NCI-H1092 treated with DMSO at 0.1 percent for 48 hours (cell line): ENCODE measurements at regions not wholly inside any gene's neighbourhood (a gene's known extent, or its start where the extent isn't known, plus 50 kb on each side); places are given as distances from the start of the nearest gene placed in this dataset.
"Not testable (repeated sequence)": the region's sequence is repeated elsewhere in the genome, so short reads cannot be mapped to it uniquely, and the experiment has no call there.

Experiments used
- DNase-seq: peaks from one replicate; lab custom pipeline; 2025; lab: John Stamatoyannopoulos, UW

GRCh38 chr13:107819071-107819470 is 396.3 kb downstream of the LIG4 start:
- DNase-seq, result no peak

- no peak for DNase-seq
Measured at GRCh38 chr13:107817647-107818287, 397.6 kb downstream of the LIG4 start.

- no peak for DNase-seq
Measured at GRCh38 chr13:107812014-107812412, 403.3 kb downstream of the LIG4 start.

GRCh38 chr13:107811233-107812013 is 403.9 kb downstream of the LIG4 start:
- no peak for DNase-seq

GRCh38 chr13:107809125-107809524 is 406.2 kb downstream of the LIG4 start:
- DNase-seq, result no peak

GRCh38 chr13:107808389-107808788 is 406.9 kb downstream of the LIG4 start:
- no peak for DNase-seq

GRCh38 chr13:107807306-107808073 is 407.8 kb downstream of the LIG4 start:
- DNase-seq, result peak; percentile 84

GRCh38 chr13:107806726-107807125 is 408.6 kb downstream of the LIG4 start:
- DNase-seq, result no peak

- no peak for DNase-seq
Measured at GRCh38 chr13:107803822-107804495, 411.4 kb downstream of the LIG4 start.

GRCh38 chr13:107801621-107802020 is 413.7 kb downstream of the LIG4 start:
- no peak for DNase-seq

GRCh38 chr13:107799001-107799400 is 416.3 kb downstream of the LIG4 start:
- no peak for DNase-seq

- no peak for DNase-seq
Measured at GRCh38 chr13:107790397-107790796, 424.9 kb downstream of the LIG4 start.

GRCh38 chr13:107788464-107789165 is 426.7 kb downstream of the LIG4 start:
- no peak for DNase-seq

GRCh38 chr13:107782646-107783045 is 432.7 kb downstream of the LIG4 start:
- DNase-seq, result not testable (repeated sequence)

- DNase-seq, result no peak
Measured at GRCh38 chr13:107778094-107778493, 437.2 kb downstream of the LIG4 start.

GRCh38 chr13:107770541-107770940 is 444.8 kb downstream of the LIG4 start:
- DNase-seq, result no peak

GRCh38 chr13:107767119-107767518 is 448.2 kb downstream of the LIG4 start:
- DNase-seq, result peak; percentile 67

- DNase-seq, result peak; percentile 90
Measured at GRCh38 chr13:107765724-107766401, 449.5 kb downstream of the LIG4 start.

- no peak for DNase-seq
Measured at GRCh38 chr13:107764046-107764445, 451.3 kb downstream of the LIG4 start.

GRCh38 chr13:107753748-107754147 is 461.6 kb downstream of the LIG4 start:
- DNase-seq, result no peak

GRCh38 chr13:107753291-107753690 is 462.0 kb downstream of the LIG4 start:
- DNase-seq, result no peak
